Trophoblast cell (in vitro differentiated cells and primary cell): ENCODE measurements at regions not wholly inside any gene's neighbourhood (a gene's known extent, or its start where the extent isn't known, plus 50 kb on each side); places are given as distances from the start of the nearest gene placed in this dataset.
"Not testable (repeated sequence)": the region's sequence is repeated elsewhere in the genome, so short reads cannot be mapped to it uniquely, and the experiment has no call there.

ENCODE experiments used
- DNase-seq, 2 donors: peaks; one replicate each; pipeline ENCODE4 v3.0.0-alpha.2; 2016
- H2AFZ ChIP-seq: 2 replicates; pipeline ENCODE4 v1.6.1; 2013; ENCODE audit warnings: low read length, moderate library complexity, mild to moderate bottlenecking; ENCODE audit not compliant: insufficient read depth, poor library complexity
- H2AK5ac ChIP-seq: 2 replicates; pipeline ENCODE4 v1.6.1; 2013; ENCODE audit warnings: mild to moderate bottlenecking, low read length
- H2BK120ac ChIP-seq: 2 replicates; pipeline ENCODE4 v1.6.1; 2013; ENCODE audit warnings: low read length, mild to moderate bottlenecking, moderate library complexity; ENCODE audit not compliant: insufficient read depth, poor library complexity
- H2BK12ac ChIP-seq: 2 replicates; pipeline ENCODE4 v1.6.1; 2013; ENCODE audit warnings: mild to moderate bottlenecking, low read length, moderate library complexity
- H2BK5ac ChIP-seq: 2 replicates; pipeline ENCODE4 v1.6.1; 2013; ENCODE audit warnings: low read length, low read depth, moderate library complexity, mild to moderate bottlenecking; ENCODE audit not compliant: poor library complexity
- H3K14ac ChIP-seq: 2 replicates; pipeline ENCODE4 v1.6.1; 2013; ENCODE audit warnings: mild to moderate bottlenecking, low read length
- H3K18ac ChIP-seq: 2 replicates; pipeline ENCODE4 v1.6.1; 2013; ENCODE audit warnings: mild to moderate bottlenecking, low read length
- H3K23ac ChIP-seq: 2 replicates; pipeline ENCODE4 v1.6.1; 2013; ENCODE audit warnings: low read length
- H3K27ac ChIP-seq: 2 replicates; pipeline ENCODE4 v1.5.1; 2013; ENCODE audit warnings: low read depth, mild to moderate bottlenecking, inconsistent platforms, low read length, moderate library complexity
- H3K27me3 ChIP-seq: 2 replicates; pipeline ENCODE4 v1.6.1; 2013; ENCODE audit warnings: inconsistent platforms, mild to moderate bottlenecking, low read length, moderate library complexity; ENCODE audit not compliant: insufficient read depth
- H3K36me3 ChIP-seq, 2 experiments: 1 replicate in 1 of 2; 2 replicates in 1 of 2; pipeline ENCODE4 v1.6.1; 2013; ENCODE audit warnings: low read length in 2 of 2, mild to moderate bottlenecking in 2 of 2, moderate library complexity in 1 of 2; ENCODE audit not compliant: insufficient read depth in 2 of 2, control insufficient read depth in 1 of 2
- H3K4ac ChIP-seq: 2 replicates; pipeline ENCODE4 v1.6.1; 2013; ENCODE audit warnings: low read depth, mild to moderate bottlenecking, low read length, moderate library complexity
- H3K4me1 ChIP-seq, 2 experiments: 1 replicate in 1 of 2; 2 replicates in 1 of 2; pipeline ENCODE4 v1.6.1; 2013; ENCODE audit warnings: low read length in 2 of 2, mild to moderate bottlenecking in 2 of 2, moderate library complexity in 1 of 2; ENCODE audit not compliant: insufficient read depth in 2 of 2, control insufficient read depth in 1 of 2
- H3K4me2 ChIP-seq: 2 replicates; pipeline ENCODE4 v1.6.1; 2013; ENCODE audit warnings: inconsistent platforms, mild to moderate bottlenecking, low read length, moderate library complexity
- H3K4me3 ChIP-seq: 2 replicates; pipeline ENCODE4 v1.5.1; 2013; ENCODE audit warnings: mild to moderate bottlenecking, low read depth, low read length, inconsistent platforms
- H3K79me1 ChIP-seq: one replicate; pipeline ENCODE4 v1.6.1; 2013; ENCODE audit warnings: low read length
- H3K79me2 ChIP-seq: 2 replicates; pipeline ENCODE4 v1.6.1; 2013; ENCODE audit warnings: low read length, mild to moderate bottlenecking; ENCODE audit not compliant: control insufficient read depth, insufficient read depth, poor library complexity
- H3K9ac ChIP-seq: 2 replicates; pipeline ENCODE4 v1.6.1; 2013; ENCODE audit warnings: mild to moderate bottlenecking, low read length
- H3K9me3 ChIP-seq: 2 replicates; pipeline ENCODE4 v1.6.1; 2013; ENCODE audit warnings: low read depth, mild to moderate bottlenecking, control low read depth, inconsistent platforms, low read length; ENCODE audit not compliant: insufficient read depth
- H4K12ac ChIP-seq: 2 replicates; pipeline ENCODE4 v1.6.1; 2013; ENCODE audit warnings: low read depth, mild to moderate bottlenecking, low read length, moderate library complexity
- H4K8ac ChIP-seq: 2 replicates; pipeline ENCODE4 v1.6.1; 2013; ENCODE audit warnings: low read depth, mild to moderate bottlenecking, low read length, moderate library complexity
- H4K91ac ChIP-seq: one replicate; pipeline ENCODE4 v1.6.1; 2013; ENCODE audit warnings: low read depth, mild to moderate bottlenecking, low read length, moderate library complexity
- WGBS: extraction: QIAGEN DNeasy Blood & Tissue Kit; methylation state at CpG from one replicate; pipeline ENCODE4 v1.1.7; 2013; ENCODE audit warnings: missing lambda C conversion rate; ENCODE audit not compliant: insufficient read length, insufficient coverage; ENCODE audit errors: extremely low coverage; 5-methylcytosine and 5-hydroxymethylcytosine counted together

GRCh38 chr10:65265451-65265954, 1660.3 kb upstream of the LRRTM3 start:
- Histone ChIP-seq H4K91ac (no peak overlapping the region), H2BK120ac (no peak overlapping the region), H3K27ac (no peak overlapping the region), H3K4me2 (no peak overlapping the region), H3K23ac (no peak overlapping the region), H2AFZ (no peak overlapping the region), H2AK5ac (no peak overlapping the region), H4K12ac (no peak overlapping the region), H3K14ac (no peak overlapping the region), H3K27me3 (no peaks in the 10 kb centered on the region), H3K9me3 (no peaks in the 10 kb centered on the region), H4K8ac (no peak overlapping the region), H3K79me1 (no peaks in the 10 kb centered on the region), H3K79me2 (no peaks in the 10 kb centered on the region), H3K36me3 (no peaks in the 10 kb centered on the region), H2BK12ac (no peak overlapping the region), H3K18ac (no peak overlapping the region), H3K4me3 (no peak overlapping the region), H2BK5ac (no peak overlapping the region), H3K4ac (no peak overlapping the region), H3K9ac (no peak overlapping the region), H3K4me1 (no peaks in the 10 kb centered on the region)
- WGBS = no CpG with 5 or more reads among the region's 2 CpGs
- no peak for DNase-seq

GRCh38 chr10:65269551-65269950, 1656.3 kb upstream of the LRRTM3 start:
- H3K27ac ChIP-seq, H3K4ac ChIP-seq, H3K4me3 ChIP-seq, H2AFZ ChIP-seq, H3K79me1 ChIP-seq, H2BK120ac ChIP-seq, H2BK5ac ChIP-seq, H3K14ac ChIP-seq, H3K18ac ChIP-seq, DNase-seq, H2AK5ac ChIP-seq, H4K91ac ChIP-seq, H2BK12ac ChIP-seq, H3K9ac ChIP-seq, H3K9me3 ChIP-seq, H3K23ac ChIP-seq, H3K79me2 ChIP-seq, H3K4me2 ChIP-seq, H3K27me3 ChIP-seq, H3K4me1 ChIP-seq, H4K12ac ChIP-seq, H4K8ac ChIP-seq, H3K36me3 ChIP-seq: not testable (repeated sequence)

GRCh38 chr10:65270969-65271368, 1654.9 kb upstream of the LRRTM3 start:
- no peak overlapping the region for H3K4me2 ChIP-seq
- H3K79me2 ChIP-seq = no peaks in the 10 kb centered on the region
- H2AK5ac ChIP-seq = no peak overlapping the region
- H2BK12ac ChIP-seq = no peak overlapping the region
- no peaks in the 10 kb centered on the region for H3K4me1 ChIP-seq
- DNase-seq = no peak
- no peak overlapping the region for H3K14ac ChIP-seq
- H4K8ac ChIP-seq = no peak overlapping the region
- no peak overlapping the region for H3K9ac ChIP-seq
- WGBS = no CpG with 5 or more reads among the region's 10 CpGs
- no peak overlapping the region for H3K18ac ChIP-seq
- H3K23ac ChIP-seq = no peak overlapping the region
- H3K79me1 ChIP-seq = no peaks in the 10 kb centered on the region
- no peak overlapping the region for H2AFZ ChIP-seq
- no peak overlapping the region for H3K4ac ChIP-seq
- H4K91ac ChIP-seq = no peak overlapping the region
- H3K9me3 ChIP-seq = no peaks in the 10 kb centered on the region
- H3K27ac ChIP-seq = no peak overlapping the region
- H3K27me3 ChIP-seq = no peaks in the 10 kb centered on the region
- no peak overlapping the region for H3K4me3 ChIP-seq
- H2BK5ac ChIP-seq = no peak overlapping the region
- H4K12ac ChIP-seq = no peak overlapping the region
- no peaks in the 10 kb centered on the region for H3K36me3 ChIP-seq
- no peak overlapping the region for H2BK120ac ChIP-seq

- no peak overlapping the region for H4K91ac ChIP-seq
- H2BK120ac ChIP-seq = no peak overlapping the region
- H2AK5ac ChIP-seq = no peak overlapping the region
- no peak overlapping the region for H3K14ac ChIP-seq
- no peak overlapping the region for H3K4me2 ChIP-seq
- H3K9ac ChIP-seq = no peak overlapping the region
- no peaks in the 10 kb centered on the region for H3K4me1 ChIP-seq
- no peaks in the 10 kb centered on the region for H3K36me3 ChIP-seq
- no peak for DNase-seq
- H2AFZ ChIP-seq = no peak overlapping the region
- H3K4me3 ChIP-seq = no peak overlapping the region
- no peak overlapping the region for H4K12ac ChIP-seq
- H4K8ac ChIP-seq = no peak overlapping the region
- no peak overlapping the region for H2BK12ac ChIP-seq
- H3K27me3 ChIP-seq = no peaks in the 10 kb centered on the region
- H3K4ac ChIP-seq = no peak overlapping the region
- no peak overlapping the region for H2BK5ac ChIP-seq
- no peak overlapping the region for H3K27ac ChIP-seq
- no peak overlapping the region for H3K23ac ChIP-seq
- no peak overlapping the region for H3K18ac ChIP-seq
- H3K9me3 ChIP-seq = no peaks in the 10 kb centered on the region
- H3K79me1 ChIP-seq = no peaks in the 10 kb centered on the region
- no peaks in the 10 kb centered on the region for H3K79me2 ChIP-seq
Measured at GRCh38 chr10:65273115-65273514, 1652.7 kb upstream of the LRRTM3 start.
